NCI-H1417 (cell line): ENCODE measurements at regions not wholly inside any gene's neighbourhood (a gene's known extent, or its start where the extent isn't known, plus 50 kb on each side); places are given as distances from the start of the nearest gene placed in this dataset.

Source experiments
- DNase-seq, 3 experiments: peaks; one replicate each; lab custom pipeline; 2025; lab: John Stamatoyannopoulos, UW

DNA sequence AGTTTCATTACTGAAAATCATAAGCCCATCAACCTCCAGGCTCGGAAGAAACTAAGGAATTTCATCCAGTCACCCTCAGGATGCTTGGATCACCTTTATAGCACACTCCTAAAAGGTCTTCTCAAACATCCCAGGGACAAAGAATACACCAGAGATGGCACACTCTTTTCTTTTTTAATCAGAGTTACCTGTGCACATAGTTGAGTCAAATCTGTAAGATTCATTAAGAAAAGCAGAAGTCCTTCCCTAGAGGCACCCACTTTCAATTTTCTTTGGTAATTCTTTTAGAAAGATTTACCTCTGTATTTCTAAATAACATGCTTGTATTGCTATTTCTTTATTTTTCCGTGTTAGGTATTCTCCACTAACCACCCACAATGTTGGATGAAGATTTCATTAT lies 50.6 kb upstream of the IL6 start:
- DNase-seq: no peak

GRCh38 chr7:22675917-22676343 lies 51.1 kb upstream of the IL6 start:
- DNase-seq: no peak

DNA sequence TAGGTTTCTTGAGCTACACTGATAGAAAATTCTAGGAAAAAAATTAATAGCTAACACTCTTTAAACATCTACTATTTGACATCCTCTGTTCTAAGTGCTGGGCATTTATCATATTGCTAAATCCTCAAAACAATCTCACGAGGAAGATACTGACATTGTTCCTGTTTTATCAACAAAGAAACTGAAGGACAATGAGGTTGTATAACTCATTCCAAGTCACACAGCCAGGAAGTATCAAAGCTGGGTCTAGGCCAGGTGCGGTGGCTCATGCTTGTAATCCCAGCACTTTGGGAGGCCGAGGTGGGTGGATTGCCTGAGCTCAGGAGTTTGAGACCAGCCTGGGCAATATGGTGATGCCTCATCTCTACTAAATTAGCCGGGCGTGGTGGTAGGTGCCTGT lies 51.6 kb upstream of the IL6 start:
- no peak for DNase-seq

DNA sequence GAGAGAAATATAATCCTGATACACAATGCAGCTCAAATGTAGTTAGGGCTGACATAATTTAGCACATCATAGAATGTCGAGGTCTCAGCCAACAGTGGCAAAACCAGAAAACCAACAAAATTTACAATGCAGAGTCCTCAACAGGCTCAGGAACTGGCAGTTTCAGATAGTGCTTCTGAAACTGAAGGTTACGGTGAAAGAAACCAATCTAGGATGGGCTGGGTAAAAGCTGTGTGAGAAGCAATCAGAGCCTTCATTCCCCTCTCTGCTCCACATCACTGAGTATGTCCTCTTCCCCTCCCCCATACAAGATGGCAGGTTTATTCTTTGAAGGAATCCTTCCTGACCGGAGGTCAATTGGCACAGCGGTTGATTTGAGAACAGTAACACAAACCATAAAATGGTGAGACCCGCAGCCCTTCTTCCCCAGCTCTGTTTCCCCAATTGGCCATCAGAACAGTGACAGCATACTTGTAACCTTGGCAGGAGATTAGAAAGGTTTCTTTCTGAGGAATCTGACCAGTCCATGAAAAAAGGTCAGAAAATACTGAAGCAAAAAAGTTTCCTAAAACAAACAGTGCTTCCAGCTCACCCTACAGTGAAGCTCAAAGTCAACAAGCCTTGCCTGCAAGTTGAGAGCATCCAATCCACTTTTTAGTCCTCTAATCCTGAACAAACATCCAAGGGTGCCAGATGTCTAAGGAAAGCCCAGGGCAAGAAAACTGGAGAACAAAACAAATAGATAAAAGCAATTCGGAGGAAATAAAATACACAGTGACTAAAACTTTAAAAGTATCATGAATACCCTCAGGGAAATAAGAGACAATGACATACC lies 53.9 kb upstream of the IL6 start:
- DNase-seq: no peak

GRCh38 chr7:22671177-22671879 lies 55.7 kb upstream of the IL6 start:
- DNase-seq: no peak

GRCh38 chr7:22670422-22670815 lies 56.6 kb upstream of the IL6 start:
- DNase-seq: no peak

DNA sequence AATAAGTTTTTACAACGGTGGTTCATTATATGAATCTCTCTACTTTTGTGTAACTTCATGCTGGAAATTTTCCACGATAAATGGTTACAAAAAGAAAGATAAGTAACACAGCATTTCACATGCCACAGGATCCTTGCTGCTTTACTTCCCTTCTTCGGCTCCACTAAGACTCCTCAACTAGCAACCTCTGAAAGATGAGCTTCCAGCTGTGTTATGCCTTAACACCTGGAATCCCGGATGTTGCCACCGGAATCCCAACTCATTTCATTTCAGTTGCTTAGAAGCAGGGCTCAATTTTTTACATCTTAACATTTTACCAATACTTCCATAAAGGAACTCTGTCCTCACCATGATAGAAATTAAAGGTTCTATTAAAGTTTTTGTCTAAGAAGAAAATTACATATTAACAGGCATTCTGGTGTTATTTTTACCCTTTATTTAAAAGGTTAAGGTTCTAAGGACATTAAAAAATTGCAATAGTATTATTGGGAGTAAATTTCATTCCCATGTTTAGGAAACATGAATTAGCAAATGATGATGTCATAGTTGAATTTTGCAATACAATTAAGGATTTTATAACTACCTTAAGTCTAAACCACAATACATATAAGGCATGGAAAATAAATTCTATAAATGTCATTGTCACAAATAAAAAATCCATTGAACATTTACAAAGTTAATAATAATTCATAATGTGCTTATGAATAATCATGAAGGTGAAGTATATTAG lies 57.1 kb upstream of the IL6 start:
- DNase-seq: no peak

GRCh38 chr7:22668971-22669401 lies 58.0 kb upstream of the IL6 start:
- DNase-seq: no peak

- DNase-seq: peak in 1 of 3 experiments; percentile 23
Measured at GRCh38 chr7:22667562-22668239, 59.3 kb upstream of the IL6 start.

GRCh38 chr7:22667187-22667561 lies 59.8 kb upstream of the IL6 start:
- DNase-seq: no peak

DNA sequence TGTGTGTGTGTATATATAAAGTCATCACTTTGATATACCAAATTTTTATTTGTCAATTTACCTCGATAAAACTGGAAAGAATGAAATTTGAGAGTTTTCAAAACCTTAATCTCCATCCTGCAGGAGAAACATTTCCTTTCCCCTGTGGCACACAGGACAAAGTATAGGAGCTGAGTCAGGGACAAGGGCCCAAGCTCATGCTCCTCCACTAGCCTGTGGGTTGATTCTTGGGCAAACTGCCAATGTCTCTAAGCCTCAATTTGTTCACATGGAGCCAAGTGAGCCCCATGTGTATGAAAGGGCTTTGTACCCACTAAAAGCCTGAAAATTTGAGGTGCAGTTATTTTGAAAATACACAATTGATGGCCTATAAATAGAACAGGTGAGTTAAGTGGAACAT lies 60.3 kb upstream of the IL6 start:
- DNase-seq: peak in 1 of 3 experiments; percentile 45

- no peak for DNase-seq
Measured at GRCh38 chr7:22665923-22666322, 61.1 kb upstream of the IL6 start.

DNA sequence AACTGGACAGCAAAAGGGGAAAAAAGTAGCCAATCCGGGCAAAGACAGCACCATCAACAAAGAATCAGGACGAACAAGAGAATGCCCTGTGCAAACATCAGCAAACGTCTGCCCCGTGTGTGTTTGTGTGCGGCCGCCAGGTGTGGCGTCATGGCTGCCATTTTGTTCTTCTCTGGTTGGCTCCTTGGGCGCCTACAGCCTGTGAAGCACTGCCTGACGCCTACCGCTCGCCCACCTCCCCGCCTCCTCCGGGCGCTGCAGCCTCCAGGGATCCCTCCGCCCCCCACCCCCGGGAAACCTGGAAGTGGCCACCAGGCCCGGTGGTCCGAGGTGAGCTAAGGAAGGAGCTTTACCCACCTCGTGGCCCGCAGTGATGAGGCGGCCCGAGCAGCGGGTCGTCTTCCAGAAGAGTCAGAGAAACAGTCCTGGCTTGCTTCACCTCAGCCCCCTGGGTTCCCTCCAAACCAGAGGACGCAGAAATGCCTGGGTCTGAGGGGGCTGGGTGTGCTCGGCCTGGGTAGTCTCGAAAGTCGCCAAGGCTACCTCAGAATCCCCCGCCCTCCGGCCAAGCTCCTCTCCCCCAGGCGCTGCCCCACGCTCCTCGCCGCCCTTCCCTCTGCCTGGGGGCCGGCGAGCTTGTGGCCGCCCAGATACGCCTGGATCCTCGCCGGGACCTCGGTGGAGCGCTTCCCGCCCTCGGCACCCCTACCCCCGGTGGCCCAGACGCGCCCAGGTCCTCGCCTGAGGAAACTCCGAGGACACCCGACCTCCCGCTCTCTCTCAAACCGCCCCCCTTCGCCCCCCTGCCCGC lies 61.8 kb upstream of the IL6 start:
- no peak for DNase-seq

DNA sequence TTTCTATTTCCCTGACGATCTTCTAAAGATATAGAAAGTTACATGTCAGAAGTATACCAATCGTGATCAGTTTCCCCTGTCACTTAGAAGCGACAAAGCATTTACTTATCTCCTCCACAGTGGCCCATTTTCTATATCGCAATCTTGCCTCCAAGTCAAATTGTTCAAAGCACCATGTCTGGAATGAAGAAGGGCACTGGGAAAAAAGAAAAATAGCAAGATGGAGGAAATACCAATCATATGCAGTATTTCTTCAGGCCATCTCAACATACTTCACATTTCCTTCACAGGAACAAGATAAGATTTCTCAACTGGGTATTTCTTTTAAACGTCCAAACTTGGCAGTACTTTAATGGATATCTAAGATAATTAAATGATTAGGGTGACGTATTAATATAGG lies 63.3 kb upstream of the IL6 start:
- DNase-seq: no peak

- DNase-seq: no peak
Measured at GRCh38 chr7:22663357-22663718, 63.7 kb upstream of the IL6 start.

DNA sequence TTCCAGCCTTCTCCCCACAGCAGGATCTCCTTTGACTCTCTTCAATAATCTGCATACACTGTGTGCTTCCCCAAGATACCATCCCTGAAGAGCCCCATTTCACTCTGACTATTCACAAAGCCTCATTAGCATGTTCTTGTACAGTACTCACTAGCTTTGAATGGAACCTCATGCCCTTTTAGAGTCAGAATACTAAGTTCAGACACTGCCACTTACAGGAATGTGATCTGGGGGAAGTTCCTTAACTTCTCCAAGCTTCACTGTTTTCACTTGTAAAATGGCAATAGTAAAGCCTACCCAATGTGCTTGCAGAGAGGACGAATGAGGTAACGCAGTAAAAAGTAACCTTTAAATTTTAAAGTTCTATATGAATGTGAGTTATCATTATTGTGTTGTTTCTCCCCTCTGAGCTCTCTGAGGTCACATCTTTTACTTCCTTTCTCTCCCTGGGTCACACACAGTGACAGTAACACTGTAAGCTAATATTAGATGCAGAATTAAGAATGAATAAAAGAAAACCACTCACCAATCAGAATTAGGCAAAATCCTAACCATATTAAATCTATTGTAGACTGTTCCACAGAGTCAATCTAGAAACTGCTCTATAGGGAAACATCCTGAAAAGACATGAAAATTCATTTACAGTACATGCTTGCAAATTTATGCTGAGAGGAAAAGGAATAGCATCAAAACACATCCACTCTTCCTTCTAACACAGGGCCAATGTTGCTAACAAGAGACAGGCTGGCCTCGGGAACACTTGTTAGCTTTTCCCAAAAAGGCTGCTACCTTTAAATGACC lies 64.2 kb upstream of the IL6 start:
- DNase-seq: no peak

DNA sequence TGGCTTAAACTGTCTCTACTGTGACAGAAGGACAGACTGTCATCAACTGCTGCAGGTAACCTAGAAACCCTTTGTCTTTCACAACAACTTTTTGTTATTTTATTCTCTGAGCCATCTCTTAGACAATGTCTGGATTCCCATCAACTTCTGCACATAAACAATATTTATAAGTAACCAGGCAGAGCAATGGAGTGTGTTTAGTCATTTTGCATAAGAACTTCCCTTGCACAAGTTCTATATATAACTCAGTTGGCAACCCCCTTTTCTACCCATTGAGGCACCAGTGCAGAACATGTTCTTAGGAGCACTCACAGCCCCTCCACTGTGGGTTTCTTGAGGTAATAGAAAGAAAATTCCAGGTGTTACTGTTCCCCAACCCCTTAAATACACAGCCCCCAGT lies 65.0 kb upstream of the IL6 start:
- no peak for DNase-seq

DNA sequence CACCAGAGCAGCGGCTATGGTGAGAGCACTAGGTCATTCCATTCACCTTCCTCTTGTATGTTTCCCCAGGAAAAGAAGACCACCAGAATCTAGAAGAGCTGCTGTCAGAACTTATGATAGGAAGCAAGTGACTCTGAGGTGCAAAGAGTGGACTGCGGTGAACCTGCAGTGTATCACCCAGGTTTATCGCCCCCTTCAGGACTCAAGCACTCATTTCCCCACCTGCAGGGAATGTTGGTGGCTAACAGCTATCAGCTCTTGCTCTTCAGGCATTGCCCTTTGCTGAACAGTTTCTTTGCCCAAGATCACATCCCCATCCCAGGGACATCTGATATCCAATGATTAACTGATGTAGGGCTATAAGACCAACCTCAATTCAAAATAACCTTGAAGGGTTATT lies 66.3 kb upstream of the IL6 start:
- no peak for DNase-seq

DNA sequence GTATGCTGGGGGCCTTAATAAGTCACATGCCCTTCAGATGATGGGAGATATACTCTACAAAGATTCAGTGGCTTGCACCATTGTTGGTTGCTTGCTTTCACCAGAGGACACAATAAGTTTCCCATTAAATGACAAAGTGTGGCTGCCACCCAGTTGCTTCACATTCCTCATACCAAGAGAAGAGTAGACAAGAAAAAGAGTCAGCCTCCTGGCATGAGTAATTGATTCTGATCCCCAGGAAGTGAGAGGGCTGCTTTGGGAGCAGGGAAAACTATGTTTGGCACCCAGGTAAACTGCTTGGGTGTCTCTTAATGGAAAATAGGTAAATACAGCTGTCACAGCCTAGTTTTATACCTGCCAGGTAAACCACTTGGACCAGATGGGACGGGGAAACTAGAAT lies 66.7 kb upstream of the IL6 start:
- no peak for DNase-seq

- no peak for DNase-seq
Measured at GRCh38 chr7:22659741-22660140, 67.3 kb upstream of the IL6 start.

- no peak for DNase-seq
Measured at GRCh38 chr7:22658031-22658430, 69.0 kb upstream of the IL6 start.
